GM23338 (cell line): ENCODE measurements at regions not wholly inside any gene's neighbourhood (a gene's known extent, or its start where the extent isn't known, plus 50 kb on each side); places are given as distances from the start of the nearest gene placed in this dataset.

Source experiments
- CREB1 ChIP-seq: fragments of 250-450 bp; sonication (Bioruptor Pico); IDR thresholded peaks from 2 replicates; pipeline ENCODE4 v1.5.0; 2020; ENCODE audit warnings: low read depth, mild to moderate bottlenecking, moderate library complexity
- CTCF ChIP-seq, 2 experiments: fragments of 200-600 bp in 1 of 2; sonication (generic) in 1 of 2; conservative IDR thresholded peaks; 2 replicates each; pipeline versions ENCODE4 v1.5.1 to v1.6.1; 2016 to 2017; ENCODE audit warnings: antibody characterized with exemption in 2 of 2, low read depth in 2 of 2, mild to moderate bottlenecking in 2 of 2, moderate library complexity in 1 of 2
- EZH2 ChIP-seq: fragments of 200-600 bp; sonication (generic); IDR thresholded peaks from one replicate; pipeline ENCODE4 v1.8.0; 2017; ENCODE audit warnings: antibody characterized with exemption, mild to moderate bottlenecking, low read depth; ENCODE audit not compliant: unreplicated experiment
- JUNB ChIP-seq: IDR thresholded peaks from one replicate; pipeline ENCODE4 v1.6.1; 2016; ENCODE audit warnings: antibody characterized with exemption; ENCODE audit not compliant: unreplicated experiment
- ZNF114 ChIP-seq: fragments of 250-450 bp; sonication (Bioruptor Pico); IDR thresholded peaks from 2 replicates; pipeline ENCODE4 v1.5.0; 2020; ENCODE audit warnings: mild to moderate bottlenecking, moderate library complexity
- TF ChIP-seq, protein P1 (sequence below): IDR thresholded peaks from 2 replicates; pipeline ENCODE4 v1.6.1; 2016; ENCODE audit warnings: antibody characterized with exemption

DNA sequence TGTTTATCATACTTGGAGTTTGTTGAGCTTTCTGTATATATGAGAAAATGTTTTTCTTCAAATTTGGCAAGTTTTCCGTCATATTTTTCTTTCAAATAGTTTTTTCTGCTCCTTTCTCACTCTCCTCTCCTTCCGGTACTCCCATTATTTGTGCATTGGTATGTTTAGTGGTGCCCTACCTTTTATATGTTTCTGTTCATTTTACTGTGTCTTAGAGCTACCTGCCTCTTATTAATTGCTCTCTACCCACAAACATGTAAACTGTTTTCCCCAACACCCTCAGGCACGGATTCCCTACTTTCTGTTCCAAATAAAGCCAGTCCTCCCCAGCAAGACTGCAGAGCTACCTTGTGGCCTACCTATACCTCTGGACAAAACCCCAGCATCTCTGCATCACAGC is 60.6 kb upstream of the S1PR3 start:
- no peak for TF ChIP-seq EZH2
- no peak for TF ChIP-seq CTCF (conservative IDR thresholded peaks at IDR 0.05; ENCODE audit: low read depth in 2 of 2)
- no peak for TF ChIP-seq JUNB
- TF ChIP-seq, protein P1, sequence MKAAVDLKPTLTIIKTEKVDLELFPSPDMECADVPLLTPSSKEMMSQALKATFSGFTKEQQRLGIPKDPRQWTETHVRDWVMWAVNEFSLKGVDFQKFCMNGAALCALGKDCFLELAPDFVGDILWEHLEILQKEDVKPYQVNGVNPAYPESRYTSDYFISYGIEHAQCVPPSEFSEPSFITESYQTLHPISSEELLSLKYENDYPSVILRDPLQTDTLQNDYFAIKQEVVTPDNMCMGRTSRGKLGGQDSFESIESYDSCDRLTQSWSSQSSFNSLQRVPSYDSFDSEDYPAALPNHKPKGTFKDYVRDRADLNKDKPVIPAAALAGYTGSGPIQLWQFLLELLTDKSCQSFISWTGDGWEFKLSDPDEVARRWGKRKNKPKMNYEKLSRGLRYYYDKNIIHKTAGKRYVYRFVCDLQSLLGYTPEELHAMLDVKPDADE, result no peak
- TF ChIP-seq CREB1, result no peak
- TF ChIP-seq ZNF114 (CRISPR knock-in tag), result no peak
